HG02973 (cell line): ENCODE measurements at regions not wholly inside any gene's neighbourhood (a gene's known extent, or its start where the extent isn't known, plus 50 kb on each side); places are given as distances from the start of the nearest gene placed in this dataset.

Source experiments
- ATAC-seq: cut with Tn5 transposase; IDR thresholded peaks from one replicate; pipeline ENCODE4 v1.9.1; 2021; ENCODE audit warnings: moderate library complexity; ENCODE audit not compliant: unreplicated experiment

- no peak for ATAC-seq
Observed at GRCh38 chr18:54716586-54716985, 111.7 kb upstream of the RAB27B start.

DNA sequence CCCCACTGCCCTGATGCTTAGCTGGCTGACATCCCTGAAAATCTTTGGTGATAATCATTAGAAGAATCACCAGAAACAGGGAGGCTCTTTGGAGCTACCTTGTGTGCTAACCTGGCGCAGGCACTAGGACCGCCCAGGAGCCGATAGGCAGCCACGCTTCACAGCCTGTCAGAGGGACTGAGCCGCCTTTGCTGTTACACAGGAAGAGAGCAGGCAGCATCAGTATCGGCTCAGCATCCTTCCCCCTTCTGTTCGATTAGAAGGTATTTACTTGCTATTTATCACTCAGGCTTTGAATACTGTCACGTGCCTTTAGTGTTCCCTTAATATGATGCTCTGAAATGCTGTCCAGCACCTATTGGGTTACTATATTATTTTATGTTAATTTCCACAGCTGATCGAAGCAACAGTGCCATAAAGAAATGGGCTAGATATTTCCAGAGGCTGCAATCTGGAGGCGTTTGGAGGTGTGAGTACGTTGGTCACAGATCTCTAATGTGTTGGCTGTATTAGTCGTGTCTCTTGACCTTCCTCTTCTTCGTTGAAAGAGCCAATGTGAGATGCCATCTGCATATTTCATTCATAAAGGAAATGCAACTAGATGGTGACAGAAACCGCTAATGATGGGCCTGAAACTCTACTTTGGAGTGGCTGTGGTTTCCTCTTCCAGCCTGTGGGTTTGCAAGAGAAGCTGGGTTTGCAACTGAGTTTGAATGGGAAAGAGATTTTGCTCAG is 110.4 kb upstream of the RAB27B start:
- ATAC-seq = peak; percentile 84

- no peak for ATAC-seq
Observed at GRCh38 chr18:54718408-54718773, 109.9 kb upstream of the RAB27B start.

DNA sequence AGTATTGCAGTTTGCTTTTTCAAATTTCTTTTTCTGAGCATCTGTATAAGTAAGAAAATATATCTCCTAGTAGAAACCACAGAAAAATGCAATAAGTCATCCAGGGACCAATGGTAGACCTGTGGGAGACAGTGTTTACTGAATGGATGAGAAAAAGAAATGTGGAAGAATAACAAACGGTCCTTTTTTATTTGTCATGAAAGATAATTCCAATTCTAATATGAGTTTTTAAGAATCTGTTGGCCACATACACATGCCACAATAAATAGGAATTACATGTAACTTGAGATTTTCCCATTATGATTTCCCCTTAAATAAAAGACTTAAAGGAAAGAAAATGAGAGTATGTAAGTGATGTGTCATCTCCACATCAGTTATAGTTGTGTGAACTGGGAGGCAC is 107.7 kb upstream of the RAB27B start:
- no peak for ATAC-seq

- ATAC-seq = no peak
Observed at GRCh38 chr18:54726143-54726542, 102.1 kb upstream of the RAB27B start.

GRCh38 chr18:54734059-54734458 is 94.2 kb upstream of the RAB27B start:
- ATAC-seq = no peak

DNA sequence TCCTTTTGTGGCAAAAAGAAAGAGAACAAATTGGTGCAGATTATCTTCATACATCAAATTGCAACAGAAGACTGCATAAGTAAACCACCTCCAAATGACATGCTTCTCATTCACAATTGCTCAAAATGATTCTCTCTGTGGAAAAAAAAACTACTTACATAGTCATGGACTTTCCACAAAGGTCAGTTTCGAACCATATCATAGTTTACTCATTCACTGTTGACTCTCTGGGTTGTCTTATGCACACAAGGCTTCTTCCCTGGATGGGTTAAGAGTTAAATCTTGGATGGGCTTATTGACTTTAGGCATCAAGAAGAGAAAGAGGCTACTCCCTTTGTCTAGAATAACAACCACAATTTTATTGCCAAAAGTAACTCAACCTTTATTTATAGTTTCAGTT is 91.3 kb upstream of the RAB27B start:
- no peak for ATAC-seq

DNA sequence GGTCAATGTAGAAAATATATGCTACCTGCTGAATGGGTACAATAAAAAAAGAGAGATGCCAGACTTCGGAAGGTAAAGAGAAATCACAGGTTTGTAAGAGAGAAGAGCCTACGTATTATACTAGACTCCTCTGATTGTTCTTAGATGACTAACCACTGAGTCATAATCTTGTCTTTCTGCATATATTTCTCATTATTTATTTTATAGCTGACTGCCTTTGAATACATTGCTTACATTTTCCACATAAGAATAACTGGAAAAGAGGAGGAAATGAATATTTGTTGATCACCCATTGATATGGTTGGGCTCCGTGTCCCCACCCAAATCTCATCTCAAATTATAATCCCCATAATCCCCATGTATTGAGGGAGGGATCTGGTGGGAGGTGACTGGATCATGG is 90.3 kb upstream of the RAB27B start:
- no peak for ATAC-seq

GRCh38 chr18:54739476-54739875 is 88.8 kb upstream of the RAB27B start:
- no peak for ATAC-seq

DNA sequence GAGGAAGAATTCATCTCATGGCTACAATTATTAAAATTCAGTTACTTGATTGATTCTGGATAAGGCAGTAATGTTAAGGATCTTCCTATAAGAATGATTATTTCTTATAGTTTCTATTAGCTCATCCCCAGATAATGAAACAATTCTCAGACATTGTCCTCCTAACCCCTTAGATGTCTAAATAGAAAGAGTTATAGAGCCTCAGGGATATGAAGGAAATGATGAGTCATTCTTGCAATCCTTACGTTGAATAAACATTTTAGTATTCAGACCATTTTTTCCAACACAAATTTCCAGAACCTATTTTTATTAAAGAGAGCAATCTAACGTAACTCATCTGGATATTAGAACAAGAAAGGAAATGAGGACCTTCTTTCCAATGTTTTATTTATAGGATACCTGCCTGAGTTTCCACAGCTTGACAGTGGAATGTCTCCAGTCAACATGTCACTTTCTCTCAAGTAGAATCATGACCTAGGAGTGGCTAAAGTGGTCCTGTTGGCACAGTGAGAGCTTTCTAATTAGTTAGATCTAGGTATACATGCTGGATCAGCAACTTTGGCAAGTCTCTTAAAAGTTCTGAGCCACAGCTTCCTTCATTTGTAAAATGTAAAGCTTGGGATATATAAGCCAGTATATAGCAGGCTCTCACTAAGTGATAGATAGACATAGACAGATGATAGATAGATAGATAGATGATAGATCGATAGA is 88.0 kb upstream of the RAB27B start:
- ATAC-seq = no peak

DNA sequence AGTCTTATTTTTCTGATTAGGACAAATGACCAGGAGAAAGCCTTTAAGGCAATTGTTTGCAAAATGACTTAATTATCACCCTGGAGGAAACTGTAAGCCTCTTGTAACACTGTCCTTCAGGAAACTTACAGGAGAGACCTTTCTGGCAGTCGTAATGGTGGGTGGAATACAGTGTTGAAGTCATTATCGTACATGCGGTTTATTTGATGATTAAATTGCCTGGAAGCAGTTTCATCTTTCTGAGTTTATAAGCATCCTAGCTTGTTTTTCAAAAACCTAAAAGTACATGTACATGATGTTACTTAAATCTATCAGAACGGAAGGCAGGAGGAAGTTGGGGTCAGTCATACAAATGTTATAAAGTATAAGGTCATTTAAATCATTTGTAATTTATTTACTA is 86.2 kb upstream of the RAB27B start:
- no peak for ATAC-seq

DNA sequence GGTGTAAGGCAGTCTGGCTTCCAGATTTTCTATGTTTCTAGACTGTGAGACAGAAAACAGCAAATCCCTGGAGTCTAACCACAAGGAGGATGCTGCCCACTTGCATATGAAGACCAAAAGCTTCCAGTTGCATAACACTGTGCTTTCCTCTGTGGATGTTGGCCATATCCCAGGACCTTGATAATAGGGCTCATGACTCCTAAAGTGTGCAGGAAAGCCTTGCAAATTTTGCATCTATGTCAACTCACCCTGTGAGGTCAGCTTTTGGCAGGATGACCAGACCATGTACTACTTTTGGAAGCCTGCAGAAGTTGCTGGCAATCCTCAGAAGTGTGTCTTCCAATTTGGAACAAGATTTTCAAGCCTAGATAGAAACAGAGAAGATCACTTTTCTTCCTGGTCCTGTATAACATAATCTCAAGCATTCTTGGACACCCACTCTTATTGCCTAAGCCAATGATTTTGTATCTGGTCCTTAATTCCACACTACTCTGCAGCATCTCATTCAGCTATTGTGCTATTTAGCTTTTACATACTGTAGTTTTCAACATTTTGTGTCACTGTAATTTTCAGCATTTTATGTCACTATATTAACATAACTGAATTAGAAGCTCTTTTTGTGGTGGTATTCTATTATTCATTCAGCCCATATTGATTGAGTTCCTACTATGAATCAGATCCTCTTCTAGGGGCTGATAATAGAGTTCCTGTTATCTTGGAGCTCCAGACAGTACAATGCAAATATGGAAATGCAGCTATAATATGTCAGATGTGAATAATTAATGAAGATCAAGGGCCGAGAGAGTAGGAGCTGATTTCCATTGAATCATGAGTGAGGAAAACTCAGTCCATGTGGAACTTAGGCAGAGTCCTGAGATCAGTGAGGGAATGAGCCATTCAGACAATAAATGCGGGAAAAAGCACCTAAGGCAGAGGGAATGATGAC is 85.3 kb upstream of the RAB27B start:
- ATAC-seq = no peak

GRCh38 chr18:54743605-54743995 is 84.7 kb upstream of the RAB27B start:
- no peak for ATAC-seq

- no peak for ATAC-seq
Observed at GRCh38 chr18:54749291-54749690, 79.0 kb upstream of the RAB27B start.

DNA sequence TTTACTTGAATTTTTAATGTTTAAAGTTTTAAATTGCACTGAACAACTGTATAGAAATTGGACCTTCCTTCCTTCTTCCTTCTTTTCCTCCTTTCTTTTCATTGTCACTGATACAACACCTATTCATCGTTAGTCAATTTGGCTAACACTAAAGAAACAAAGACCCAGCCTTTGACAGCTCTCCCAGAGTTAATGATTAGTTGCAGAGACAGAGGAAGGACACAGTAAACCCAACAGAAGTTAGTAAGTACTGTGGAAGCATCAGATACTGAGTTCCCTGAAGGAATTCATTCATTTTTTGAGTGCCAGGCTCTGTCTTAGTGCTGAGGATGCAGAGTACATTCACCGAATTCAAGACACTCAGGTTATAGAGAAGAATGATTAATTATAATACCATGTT is 77.9 kb upstream of the RAB27B start:
- ATAC-seq = no peak

GRCh38 chr18:54752185-54752584 is 76.1 kb upstream of the RAB27B start:
- no peak for ATAC-seq

- no peak for ATAC-seq
Observed at GRCh38 chr18:54755456-54755855, 72.8 kb upstream of the RAB27B start.

- no peak for ATAC-seq
Observed at GRCh38 chr18:54762386-54762785, 65.9 kb upstream of the RAB27B start.

- no peak for ATAC-seq
Observed at GRCh38 chr18:54764786-54765185, 63.5 kb upstream of the RAB27B start.

- no peak for ATAC-seq
Observed at GRCh38 chr18:54765636-54766375, 62.5 kb upstream of the RAB27B start.

- no peak for ATAC-seq
Observed at GRCh38 chr18:54766634-54767033, 61.6 kb upstream of the RAB27B start.
